HG03135 (cell line): ENCODE measurements at regions not wholly inside any gene's neighbourhood (a gene's known extent, or its start where the extent isn't known, plus 50 kb on each side); places are given as distances from the start of the nearest gene placed in this dataset.

Experiments
- ATAC-seq: cut with Tn5 transposase; IDR thresholded peaks from one replicate; pipeline ENCODE4 v1.9.1; 2021; ENCODE audit warnings: mild to moderate bottlenecking, moderate library complexity; ENCODE audit not compliant: unreplicated experiment

DNA sequence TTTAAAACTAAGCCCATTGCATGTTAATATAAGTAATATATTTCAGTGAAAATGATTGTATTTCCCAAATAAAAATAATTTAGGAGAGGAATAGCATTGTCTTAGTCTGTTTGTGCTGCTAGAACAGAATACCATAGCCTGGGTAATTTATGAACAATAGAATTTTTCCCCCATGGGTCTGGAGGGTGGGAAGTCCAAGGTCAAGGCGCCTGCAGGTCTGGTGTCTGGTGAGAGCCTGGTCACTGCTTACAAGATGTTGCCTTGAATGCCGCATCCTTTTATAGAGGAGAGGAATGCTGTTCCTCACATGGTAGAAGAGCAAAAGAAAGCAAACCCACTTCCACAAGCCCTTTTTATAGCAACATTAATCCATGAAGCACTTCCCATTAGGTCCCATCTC, 161.3 kb upstream of the ZFHX3 start:
- no peak for ATAC-seq

DNA sequence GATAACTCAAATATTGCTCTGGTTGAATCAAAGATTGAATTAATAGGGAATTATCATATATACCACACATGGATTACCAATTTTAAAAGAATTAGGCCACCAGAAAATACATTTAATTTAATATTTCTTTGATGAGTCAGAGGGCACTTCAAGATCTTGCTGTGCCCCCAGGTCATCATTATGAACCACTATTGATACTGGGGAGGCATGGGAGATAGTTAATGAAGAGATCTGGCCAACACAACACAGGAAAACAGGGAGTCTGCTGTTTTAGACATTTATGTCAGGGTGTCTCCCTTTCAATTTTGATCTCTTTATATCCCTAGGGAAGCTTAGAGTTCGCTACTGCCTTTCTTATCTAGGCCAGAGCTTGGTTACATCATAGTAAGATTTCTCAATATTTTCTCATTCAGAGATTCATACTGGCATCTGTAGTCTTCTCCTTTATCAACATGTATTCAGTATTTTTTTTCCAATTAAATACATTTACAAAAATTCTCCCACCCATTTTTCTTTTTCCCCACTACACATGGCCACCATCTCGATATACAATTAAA, 158.3 kb upstream of the ZFHX3 start:
- no peak for ATAC-seq

DNA sequence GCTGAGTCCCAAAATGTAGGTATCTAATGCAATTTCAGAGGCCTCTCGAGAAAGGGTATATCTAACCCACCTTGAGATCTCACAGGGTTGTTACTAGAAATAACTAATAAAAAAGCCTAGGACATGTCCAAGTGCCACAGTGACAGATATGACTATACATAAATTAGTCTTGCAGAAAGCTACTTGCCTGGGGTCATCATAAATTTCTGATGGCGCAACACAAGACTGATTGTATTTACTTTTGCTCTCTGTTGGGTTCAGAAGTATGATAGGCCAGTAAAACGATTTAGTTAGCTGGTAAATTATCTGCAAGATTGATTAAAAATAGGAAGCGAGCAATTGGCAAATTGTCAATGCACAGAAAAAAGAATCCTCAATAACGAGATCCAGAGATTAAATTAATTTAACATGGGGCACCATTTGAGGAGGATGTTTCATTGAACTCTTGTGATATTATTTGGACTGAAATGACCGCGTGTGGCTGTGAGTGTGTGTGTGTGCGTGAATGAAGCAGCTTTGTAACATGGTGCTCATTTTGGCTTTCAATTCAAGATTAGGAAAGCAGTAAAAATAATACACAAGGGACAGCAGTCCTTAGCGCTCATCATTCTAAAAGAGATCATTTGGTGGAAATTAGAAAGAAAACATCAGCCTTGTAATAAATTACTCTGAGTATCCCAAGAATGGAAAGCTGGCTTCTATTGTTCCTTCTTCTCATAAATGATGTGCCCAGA, 157.4 kb upstream of the ZFHX3 start:
- no peak for ATAC-seq

DNA sequence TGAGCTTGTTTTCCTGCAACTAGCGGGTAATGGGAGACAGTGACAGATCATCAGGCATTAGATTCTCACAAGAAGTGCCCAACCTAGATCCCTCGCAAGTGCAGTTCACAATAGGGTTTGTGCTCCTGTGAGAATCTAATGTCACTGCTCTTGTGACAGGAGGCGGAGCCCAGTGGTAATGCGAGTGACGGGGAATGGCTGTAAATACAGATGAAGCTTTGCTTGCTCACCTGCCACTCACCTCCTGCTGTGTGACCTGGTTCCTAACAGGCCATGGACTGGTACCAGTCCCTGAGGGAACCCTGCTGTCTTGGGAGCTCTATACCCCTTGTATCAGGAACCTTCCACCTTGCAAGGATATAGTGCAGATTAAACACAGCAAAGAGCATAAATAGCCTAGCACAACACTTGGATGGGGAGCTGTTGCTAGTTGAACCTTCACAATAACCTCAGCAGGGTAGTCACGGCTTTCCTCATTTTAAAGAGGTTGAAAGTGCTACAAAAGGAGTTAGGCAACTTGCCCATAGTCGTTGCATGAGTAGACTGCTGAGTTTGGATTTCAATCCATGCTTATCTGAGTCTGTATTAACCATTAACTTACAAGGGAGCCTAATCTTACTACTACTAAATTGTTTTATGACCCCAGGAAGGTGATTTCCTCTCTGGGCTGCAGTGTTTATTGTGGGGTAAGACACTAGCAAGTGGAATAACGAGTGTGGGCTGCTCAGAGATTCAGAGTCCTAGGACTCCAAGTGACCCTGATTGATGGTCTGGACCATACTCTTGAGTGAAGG, 156.6 kb upstream of the ZFHX3 start:
- no peak for ATAC-seq

DNA sequence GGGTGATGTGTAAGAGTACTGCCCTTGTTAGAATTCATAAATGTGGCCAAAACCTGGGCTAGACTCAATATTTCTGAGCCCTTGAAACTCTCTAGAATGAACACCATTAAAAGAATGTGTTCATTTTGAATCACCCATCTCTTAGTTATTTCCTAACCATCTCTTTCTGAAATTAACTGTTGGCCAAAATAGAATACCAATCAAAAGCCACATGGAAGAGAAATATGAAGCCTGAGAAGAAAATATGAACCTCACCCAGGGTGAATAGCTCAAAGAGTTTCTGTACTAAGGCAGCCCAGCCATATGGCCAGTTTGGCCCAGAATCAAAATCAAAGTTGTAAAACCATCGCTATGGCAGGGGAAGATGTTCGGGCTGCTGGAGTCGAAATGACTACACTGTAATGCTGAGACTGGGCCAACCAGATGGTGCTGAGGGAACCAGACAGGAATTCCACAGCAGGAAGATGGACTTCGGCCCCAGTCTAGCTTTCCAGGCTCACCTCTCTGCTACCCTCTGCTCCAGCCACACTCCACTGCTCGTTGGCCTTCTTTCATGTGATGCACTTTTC, 154.3 kb upstream of the ZFHX3 start:
- no peak for ATAC-seq

DNA sequence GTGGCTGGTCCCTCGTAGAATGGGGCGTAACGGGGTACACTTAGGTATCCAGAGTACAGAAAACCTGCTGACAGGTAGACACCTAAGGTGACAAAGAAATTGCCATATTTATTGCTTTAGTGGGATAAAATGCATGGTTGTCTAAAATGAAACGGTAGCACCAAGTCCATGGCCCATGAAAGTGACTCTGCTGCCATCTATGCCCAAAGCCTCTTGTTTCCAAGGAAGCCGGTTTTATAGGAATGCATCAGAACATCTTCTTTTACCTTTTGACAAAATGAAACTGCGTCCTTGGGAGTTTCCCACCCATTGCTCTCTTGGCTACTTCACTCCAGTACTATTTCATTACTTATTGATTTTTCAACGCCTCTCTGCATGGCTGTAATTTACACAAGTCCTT, 151.3 kb upstream of the ZFHX3 start:
- no peak for ATAC-seq

DNA sequence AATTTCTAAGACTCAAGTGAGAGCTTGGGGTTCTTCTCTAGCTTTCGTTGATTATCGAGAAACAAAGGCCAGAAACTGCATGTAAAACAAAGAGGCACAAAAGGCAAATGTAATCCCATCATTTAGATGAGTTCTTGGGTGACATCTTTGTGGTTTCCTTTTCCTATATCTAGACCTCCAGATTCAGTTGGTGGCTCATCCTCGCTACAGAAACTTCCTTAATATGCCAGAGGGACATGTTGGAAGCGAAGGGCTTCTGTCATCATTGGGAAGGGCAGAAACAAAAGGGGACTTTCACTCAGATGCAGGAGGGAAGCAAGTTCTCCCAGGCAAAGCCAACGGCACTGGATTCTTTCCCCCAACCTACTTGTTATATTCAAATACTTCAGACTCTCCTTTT, 150.6 kb upstream of the ZFHX3 start:
- no peak for ATAC-seq

DNA sequence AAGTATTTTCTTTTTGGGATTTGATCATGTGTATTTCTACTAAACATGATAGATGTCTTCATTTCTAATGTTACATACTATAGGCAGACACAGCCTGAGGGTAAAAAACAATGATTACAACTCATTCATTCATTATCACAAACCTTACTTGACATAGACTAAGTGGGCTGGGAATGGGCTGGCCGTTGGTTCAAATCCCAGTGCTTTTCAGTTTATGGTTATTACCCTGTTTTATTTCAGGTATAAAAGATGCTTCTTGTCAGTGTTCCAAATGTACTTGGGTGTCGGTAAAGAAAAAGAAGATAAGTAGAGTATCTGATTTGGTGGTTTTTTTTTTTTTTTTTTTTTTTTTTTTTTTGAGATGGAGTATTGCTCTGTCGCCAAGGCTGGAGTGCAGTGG, 149.7 kb upstream of the ZFHX3 start:
- no peak for ATAC-seq

DNA sequence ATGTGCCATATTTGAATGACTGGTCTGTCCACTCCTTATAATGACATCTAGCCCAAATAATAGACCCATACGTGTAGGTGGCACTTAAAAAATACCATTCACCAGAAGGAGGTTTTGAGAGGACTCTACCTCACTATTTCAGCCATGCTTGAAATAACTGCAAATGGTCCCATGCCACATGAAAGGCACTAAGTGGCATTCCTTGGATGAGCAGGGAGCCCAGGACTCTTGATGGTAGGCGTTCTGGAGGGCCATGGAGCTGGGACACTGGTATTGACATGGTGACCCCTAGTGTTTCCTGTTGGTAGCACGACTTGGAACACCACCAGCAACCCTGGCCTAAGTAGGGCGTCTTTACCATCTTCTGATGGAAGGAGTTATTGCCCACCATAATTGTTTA, 148.7 kb upstream of the ZFHX3 start:
- peak; percentile 75 for ATAC-seq

DNA sequence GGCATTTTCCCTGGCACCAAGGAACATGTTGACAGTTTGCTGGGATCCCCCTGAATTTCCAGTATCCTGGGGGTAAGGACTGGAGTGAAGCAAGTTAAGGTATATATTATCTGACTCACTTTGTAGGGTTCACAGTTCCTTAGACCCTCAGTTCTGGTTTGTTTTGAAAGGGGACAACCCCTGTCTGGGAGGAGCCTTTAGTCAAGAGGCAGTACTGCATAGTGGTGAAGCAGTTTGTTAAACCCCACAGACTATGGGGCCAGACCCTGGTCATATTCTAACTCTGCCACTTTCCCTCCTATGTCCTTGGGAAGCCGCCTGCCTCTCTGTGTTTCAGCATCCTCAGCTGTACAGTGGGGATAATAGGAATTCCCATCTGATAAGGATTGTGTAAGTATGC, 145.5 kb upstream of the ZFHX3 start:
- no peak for ATAC-seq

DNA sequence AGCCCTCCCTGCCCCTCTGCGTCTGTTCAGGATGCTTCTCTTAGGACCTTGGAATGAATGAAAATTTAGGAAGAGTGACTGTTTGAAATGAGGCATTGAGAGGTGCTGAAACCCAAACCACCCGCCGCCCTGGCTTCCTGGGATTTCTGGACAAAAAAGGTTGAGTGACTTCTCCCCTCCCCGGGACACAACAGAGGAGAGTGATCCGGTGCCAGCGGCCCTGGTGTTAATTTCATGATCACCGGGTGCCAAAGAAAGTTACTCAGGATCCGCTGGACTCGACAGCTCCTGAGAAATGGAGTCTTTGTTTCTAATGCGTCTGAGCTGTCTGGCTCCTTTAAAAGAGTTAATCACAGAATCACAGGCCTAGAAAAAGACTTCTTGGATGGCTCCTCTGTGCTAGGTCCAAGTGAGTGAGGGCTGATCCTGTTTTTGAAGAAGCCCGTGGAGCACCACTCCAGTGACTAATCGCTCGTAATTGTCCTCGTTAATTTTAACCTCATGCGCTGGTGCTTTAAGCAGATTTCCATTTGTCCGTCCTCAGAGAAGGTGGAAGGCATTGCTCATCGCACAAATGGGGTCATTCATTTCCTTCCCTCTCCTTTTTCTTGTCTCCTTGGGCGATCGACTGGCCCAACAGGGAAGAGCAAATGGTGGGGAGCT, 144.4 kb upstream of the ZFHX3 start:
- no peak for ATAC-seq

DNA sequence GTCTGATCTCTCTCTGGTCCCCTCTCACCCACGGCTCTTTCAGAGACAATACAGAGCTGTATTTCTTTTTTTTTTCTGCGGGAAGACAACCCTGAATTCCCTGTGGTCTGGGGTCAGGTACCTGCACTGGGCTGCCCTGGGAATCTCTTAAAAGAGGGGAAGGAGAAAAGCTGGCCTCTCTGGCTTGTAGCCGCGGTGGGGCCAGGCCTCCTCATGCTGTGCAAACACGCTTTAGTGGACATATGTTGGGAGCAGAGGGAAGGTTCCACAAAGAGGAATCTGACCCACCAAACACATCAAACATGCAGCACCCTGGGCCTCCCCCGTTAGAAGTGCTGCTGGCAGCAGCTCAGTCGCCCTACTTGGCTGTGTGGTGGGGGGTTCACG, 143.7 kb upstream of the ZFHX3 start:
- ATAC-seq, result no peak

DNA sequence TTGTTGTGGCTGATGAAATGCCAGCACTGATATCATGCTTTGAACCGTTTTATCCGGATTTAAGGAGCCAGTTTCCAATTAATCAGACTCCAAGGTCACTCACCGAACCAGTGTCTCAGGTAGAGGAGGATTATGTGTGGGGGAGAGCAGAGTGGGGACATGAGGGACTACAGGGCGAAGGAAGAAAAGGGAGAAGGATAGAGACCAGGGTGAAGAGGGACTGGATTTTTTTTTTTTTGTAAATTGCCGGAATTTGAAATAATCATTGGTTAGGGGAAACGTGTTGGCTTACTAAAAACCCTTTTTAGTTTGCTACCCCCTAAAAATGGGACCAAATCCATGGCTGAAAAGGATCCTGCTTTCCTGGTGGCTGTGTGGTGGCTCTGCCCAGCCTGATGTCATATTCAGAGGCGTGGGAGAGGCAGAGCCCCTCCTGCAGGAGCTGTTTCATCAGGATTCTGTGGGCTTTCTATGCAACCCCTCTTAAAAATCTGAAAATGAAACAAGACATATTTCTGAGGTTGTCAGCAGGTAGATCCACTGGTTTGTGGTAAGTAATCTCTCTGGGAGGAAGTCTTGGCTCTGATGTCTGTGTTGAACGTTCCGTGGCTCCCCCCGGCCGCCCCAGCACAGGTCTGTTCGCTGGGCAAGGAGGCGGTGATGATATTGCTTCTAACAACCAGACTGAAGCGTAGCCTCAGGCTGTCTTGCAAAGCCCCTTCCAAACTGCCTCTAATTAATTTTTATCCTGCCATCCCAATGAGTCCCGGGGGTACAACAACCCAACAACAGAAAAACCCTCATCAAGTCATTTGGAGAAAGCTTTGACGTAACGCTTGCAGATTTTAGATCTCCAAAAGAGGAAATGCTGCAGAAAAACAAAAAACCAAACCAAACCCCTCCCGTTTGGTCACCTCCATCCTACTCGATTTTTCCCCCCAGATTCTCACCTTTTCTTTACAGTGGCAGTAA, 143.0 kb upstream of the ZFHX3 start:
- ATAC-seq, result no peak

DNA sequence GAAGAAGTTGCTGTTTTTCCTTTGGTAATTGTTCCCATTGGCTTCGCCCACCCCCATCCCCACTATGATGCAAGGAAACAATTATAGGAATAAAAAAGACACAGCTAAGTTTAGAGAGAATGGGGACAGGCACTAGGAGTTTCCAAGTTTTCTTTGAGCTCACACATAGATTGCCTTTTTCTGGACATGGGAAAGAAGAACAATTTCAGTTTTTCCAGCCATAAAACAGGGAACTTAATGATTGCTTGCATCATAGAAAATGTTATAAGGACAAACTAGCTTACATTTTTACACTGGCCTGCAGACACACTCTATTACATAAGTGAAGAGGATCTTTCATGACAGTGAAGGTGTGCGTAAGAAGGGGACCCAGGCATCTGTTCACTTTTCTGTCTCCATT, 142.3 kb upstream of the ZFHX3 start:
- no peak for ATAC-seq

DNA sequence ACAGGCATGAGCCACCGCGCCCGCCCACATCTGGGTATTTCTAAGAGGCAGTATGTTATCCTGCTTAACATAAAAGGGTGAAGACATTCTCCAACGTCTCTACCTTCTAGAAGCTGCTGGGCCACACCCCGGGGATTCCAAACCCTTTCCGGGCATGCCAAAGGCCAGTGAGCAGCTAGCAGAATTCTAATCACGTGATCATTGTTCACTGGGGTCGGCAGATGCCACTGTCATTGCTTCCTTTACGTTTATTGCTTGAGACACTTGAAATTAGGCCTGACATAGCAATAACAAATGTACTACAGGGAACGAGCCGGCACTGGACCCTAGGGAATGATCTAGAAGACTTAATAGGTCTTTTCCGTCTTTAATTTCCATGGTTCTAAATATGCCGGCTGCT, 141.2 kb upstream of the ZFHX3 start:
- ATAC-seq, result no peak

DNA sequence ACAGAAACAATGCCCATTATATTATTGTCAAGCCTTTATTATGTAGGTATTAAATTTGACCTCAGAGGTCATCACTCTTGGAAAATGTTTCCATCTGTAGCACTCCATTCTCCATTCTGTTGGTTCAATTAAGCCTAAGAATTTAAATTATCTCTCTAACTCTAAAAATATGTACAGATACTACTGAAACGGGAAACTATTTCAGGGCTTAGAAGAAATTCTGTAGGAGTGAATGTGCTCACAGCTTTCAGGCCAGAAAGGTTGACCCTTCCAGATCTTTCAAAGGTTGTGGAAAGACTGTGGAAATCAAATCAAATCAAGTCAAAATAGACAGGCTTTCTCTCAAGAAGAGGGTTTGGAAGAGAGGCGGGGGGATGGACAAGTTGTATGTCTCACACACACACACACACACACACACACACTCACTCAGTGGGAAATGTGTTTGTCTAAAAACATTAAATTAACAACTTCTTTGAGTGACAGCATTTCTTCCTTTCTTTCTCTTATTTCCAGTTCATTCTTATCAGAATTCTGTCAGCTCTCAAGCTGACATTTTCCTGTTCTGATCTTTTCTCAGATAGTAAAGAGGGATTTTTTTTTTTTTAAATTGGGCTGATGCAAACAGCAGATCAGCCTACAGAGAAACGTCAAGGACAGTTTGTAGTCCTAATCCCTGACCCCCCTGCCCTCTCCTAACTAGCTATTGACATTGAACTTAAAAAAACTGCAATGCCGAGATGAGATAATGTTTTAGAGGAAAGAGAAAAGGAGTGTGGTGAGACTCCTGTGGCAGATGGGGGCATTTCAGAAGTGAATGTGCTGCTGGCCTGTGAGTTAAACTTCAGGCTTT, 139.0 kb upstream of the ZFHX3 start:
- ATAC-seq, result no peak

DNA sequence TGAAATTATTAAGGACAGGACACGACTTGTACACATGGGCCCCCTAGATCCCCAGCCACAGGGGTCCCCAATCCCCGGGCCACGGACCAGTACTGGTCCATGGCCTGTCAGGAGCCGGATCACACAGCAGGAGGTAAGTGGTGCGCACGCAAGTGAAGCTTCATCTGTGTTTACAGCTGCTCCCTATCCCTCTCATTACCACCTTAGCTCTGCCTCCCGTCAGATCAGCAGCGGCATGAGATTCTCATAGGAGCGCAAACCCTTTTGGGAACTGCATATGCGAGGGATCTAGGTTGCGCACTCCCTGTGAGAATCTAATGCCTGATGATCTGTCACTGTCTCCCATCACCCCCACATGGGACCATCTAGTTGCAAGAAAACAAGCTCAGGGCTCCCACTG, 137.8 kb upstream of the ZFHX3 start:
- no peak for ATAC-seq

DNA sequence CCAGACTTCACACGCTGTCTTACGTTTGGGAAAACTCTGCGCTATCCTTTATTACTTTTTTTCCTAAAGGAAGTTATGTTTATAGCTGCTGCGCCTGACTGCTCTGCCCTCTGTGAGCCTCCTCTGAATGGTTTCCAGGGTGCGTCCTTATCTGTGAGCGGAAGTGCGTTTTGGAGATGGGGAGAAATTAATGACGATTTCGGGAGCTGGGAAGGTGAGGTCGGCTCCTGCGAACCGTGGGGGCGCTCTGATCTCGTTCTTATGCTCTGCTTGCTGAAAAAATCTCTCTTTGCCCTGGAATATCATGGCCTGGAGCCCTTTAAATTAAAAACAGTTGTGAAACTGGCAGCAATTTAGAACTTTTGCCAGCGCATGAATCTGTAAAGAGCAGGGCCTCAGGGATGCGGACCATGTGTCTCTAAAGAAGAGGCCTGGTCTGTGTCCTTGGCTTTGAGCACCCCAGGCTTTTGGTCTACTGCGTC, 135.7 kb upstream of the ZFHX3 start:
- ATAC-seq, result no peak

DNA sequence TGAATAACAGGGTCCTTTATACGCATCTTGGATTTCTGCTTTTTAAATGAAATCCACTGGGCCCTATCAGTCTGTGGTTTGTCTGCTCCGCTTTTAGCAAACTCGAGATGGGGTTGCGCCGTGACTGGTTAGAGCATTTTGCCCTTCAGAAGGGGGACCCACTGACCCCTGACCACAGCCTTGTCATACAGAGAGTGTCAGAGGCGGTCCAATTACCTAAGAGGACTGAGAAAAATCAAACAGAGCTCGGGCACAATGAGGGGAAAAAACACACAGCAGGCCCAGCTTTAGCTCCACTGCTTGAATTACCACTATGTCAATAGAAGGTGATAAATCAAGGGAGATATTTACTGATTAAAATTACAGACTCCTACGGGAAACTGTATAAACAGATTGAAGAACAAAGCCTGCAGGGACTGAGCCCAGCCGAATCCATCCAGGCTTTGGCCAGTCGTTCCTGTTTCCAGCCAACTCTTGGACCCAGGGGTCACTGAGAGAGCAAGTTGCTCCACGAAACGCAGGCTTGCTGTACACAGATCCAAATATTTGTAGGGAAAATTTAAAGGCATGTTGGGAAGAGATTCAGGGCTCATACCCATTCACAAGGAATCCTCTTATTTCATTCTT, 131.9 kb upstream of the ZFHX3 start:
- ATAC-seq, result no peak
